ENCODE measurements at regions not wholly inside any gene's neighbourhood (a gene's known extent, or its start where the extent isn't known, plus 50 kb on each side); places are given as distances from the start of the nearest gene placed in this dataset.

DNA sequence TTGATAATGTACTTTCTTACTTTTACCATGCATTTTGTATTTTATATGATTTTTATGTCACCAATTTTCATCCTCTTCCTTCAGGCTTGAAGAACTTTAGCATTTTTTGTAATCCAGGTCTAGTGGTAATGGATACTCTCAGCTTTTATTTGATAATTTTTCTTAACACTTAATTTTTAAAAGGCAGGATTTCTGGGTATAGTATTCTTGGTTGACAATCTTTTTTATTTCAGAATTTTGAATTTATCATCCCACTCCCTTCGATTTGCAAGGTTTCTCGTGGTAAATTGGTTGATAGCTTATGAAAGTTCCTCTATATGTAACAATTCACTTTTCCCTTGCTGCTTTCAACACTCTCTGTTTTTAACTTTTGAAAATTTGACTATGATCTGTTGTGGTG, 363.7 kb downstream of the HTR7 start:
- no peaks in the 10 kb centered on the region for H3K36me3 ChIP-seq (replicated peaks in 1 of 2; ENCODE audit: insufficient read depth in 1 of 2, low read depth in 2 of 2)
- no peaks in the 10 kb centered on the region for H3K9me3 ChIP-seq
- ATAC-seq (no peak), DNase-seq (no peak)
- intact Hi-C loops (cut with DNase I) = no loop called here
- TF ChIP-seq, protein P1, sequence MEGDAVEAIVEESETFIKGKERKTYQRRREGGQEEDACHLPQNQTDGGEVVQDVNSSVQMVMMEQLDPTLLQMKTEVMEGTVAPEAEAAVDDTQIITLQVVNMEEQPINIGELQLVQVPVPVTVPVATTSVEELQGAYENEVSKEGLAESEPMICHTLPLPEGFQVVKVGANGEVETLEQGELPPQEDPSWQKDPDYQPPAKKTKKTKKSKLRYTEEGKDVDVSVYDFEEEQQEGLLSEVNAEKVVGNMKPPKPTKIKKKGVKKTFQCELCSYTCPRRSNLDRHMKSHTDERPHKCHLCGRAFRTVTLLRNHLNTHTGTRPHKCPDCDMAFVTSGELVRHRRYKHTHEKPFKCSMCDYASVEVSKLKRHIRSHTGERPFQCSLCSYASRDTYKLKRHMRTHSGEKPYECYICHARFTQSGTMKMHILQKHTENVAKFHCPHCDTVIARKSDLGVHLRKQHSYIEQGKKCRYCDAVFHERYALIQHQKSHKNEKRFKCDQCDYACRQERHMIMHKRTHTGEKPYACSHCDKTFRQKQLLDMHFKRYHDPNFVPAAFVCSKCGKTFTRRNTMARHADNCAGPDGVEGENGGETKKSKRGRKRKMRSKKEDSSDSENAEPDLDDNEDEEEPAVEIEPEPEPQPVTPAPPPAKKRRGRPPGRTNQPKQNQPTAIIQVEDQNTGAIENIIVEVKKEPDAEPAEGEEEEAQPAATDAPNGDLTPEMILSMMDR (IDR thresholded peaks at IDR 0.05) = no peak
- no peak for TF ChIP-seq POLR2A (IDR thresholded peaks at IDR 0.05)
- 53 to 58% methylated on average over 2 of the region's 2 CpGs for WGBS, 2 donors
- no peak overlapping the region for H3K27ac ChIP-seq
- no peak overlapping the region for H3K4me3 ChIP-seq
- H3K27me3 ChIP-seq = no peaks in the 10 kb centered on the region
- H3K4me1 ChIP-seq = no peaks in the 10 kb centered on the region

DNA sequence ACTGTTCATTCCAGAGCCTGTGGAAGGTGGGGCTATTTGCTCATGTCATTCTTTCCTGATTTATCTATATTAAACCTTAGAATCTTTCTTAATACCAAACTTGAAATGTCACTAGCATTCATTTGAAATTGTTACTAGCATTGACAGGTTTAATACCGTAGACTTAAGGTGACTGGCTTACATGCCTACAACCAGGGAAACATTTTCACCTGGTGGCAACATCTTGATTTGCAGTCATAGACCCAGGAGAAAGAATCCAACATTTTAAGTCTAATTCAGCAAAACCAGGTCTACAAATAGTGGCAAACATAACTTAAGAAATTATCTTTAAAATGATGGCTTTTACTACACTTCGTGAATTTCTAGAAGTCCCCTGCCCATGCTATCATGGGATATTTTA, 353.7 kb downstream of the HTR7 start:
- ATAC-seq (no peak), DNase-seq (no peak)
- no peaks in the 10 kb centered on the region for H3K9me3 ChIP-seq
- H3K27ac ChIP-seq = no peak overlapping the region
- intact Hi-C loops (cut with DNase I) = no loop called here
- no peak overlapping the region for H3K4me3 ChIP-seq
- H3K4me1 ChIP-seq = no peaks in the 10 kb centered on the region
- H3K27me3 ChIP-seq = no peaks in the 10 kb centered on the region
- H3K36me3 ChIP-seq (replicated peaks in 1 of 2; ENCODE audit: insufficient read depth in 1 of 2, low read depth in 2 of 2) = no peaks in the 10 kb centered on the region
- TF ChIP-seq POLR2A (IDR thresholded peaks at IDR 0.05) = no peak
- TF ChIP-seq, protein P1 (IDR thresholded peaks at IDR 0.05) = no peak
- WGBS, 2 donors = 35 to 41% methylated on average over 2 of the region's 2 CpGs

DNA sequence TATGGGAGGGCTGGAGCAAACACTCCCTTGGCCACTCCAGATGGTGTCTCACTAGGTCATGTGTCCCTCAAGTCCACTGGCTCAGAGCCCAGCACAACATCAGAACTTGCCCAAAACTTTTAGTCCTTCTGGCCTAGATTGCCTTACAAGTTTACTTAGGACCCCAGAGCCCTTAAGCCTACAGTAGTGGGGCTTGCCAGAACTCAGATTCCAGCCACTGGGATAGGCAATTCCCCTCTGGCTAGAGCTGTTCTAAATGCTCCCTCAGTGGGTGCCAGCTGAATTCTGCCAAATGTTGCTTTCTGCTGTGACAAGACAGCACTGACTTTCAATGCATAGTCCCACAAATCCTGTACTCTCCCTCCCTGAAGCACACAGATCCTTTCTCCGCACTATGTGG, 331.1 kb downstream of the HTR7 start:
- Histone ChIP-seq H3K36me3 (replicated peaks in 1 of 2; ENCODE audit: insufficient read depth in 1 of 2, low read depth in 2 of 2) (no peaks in the 10 kb centered on the region), H3K4me1 (no peaks in the 10 kb centered on the region), H3K4me3 (no peak overlapping the region), H3K27ac (no peak overlapping the region), H3K9me3 (no peaks in the 10 kb centered on the region), H3K27me3 (no peaks in the 10 kb centered on the region)
- TF ChIP-seq, protein P1 (IDR thresholded peaks at IDR 0.05) = no peak
- TF ChIP-seq POLR2A (IDR thresholded peaks at IDR 0.05) = no peak
- intact Hi-C loops (cut with DNase I) = no loop called here
- no peak for DNase-seq
- ATAC-seq = no peak
- WGBS, 2 donors = 67 to 75% methylated on average over 1 of the region's 1 CpG

GRCh38 chr10:90530521-90530920, 327.3 kb downstream of the HTR7 start:
- no peaks in the 10 kb centered on the region for H3K4me1 ChIP-seq
- WGBS, 2 donors = 33 to 36% methylated on average over 3 of the region's 3 CpGs
- DNase-seq (no peak), ATAC-seq (no peak)
- H3K4me3 ChIP-seq = no peak overlapping the region
- no peaks in the 10 kb centered on the region for H3K36me3 ChIP-seq (replicated peaks in 1 of 2; ENCODE audit: insufficient read depth in 1 of 2, low read depth in 2 of 2)
- H3K27ac ChIP-seq = no peak overlapping the region
- TF ChIP-seq, protein P1 (IDR thresholded peaks at IDR 0.05) = no peak
- TF ChIP-seq POLR2A (IDR thresholded peaks at IDR 0.05) = no peak
- H3K9me3 ChIP-seq = no peaks in the 10 kb centered on the region
- intact Hi-C loops (cut with DNase I) = no loop called here
- no peaks in the 10 kb centered on the region for H3K27me3 ChIP-seq

GRCh38 chr10:90557385-90557784, 300.5 kb downstream of the HTR7 start:
- Histone ChIP-seq H3K4me3 (no peak overlapping the region), H3K36me3 (replicated peaks in 1 of 2; ENCODE audit: insufficient read depth in 1 of 2, low read depth in 2 of 2) (no peaks in the 10 kb centered on the region), H3K27me3 (peaks cover 0 to 3% of the 10 kb centered on the region in 2 donors), H3K9me3 (no peaks in the 10 kb centered on the region), H3K27ac (no peak overlapping the region), H3K4me1 (no peaks in the 10 kb centered on the region)
- WGBS, 2 donors = 65 to 66% methylated on average over 1 of the region's 1 CpG
- TF ChIP-seq POLR2A (IDR thresholded peaks at IDR 0.05) = no peak
- TF ChIP-seq, protein P1 (IDR thresholded peaks at IDR 0.05) = no peak
- DNase-seq (no peak), ATAC-seq (no peak)
- intact Hi-C loops (cut with DNase I) = no loop called here

All from body of pancreas (tissue), 4 donors.